Activated CD4-positive, alpha-beta memory T cell treated with anti-CD3 and anti-CD28 coated beads, Interleukin-2, amount 10 ng/mL, durations not matched to agents 7 days and 5 days (primary cell): ENCODE measurements at regions not wholly inside any gene's neighbourhood (a gene's known extent, or its start where the extent isn't known, plus 50 kb on each side); places are given as distances from the start of the nearest gene placed in this dataset.
"Not testable (repeated sequence)": the region's sequence is repeated elsewhere in the genome, so short reads cannot be mapped to it uniquely, and the experiment has no call there.

ENCODE experiments used
- CTCF ChIA-PET: fragments of 350-600 bp; sonication (Branson Sonifier 250); formaldehyde crosslinking; loops from one replicate; lab custom pipeline; 2021; ENCODE audit warnings: antibody characterized with exemption, inconsistent platforms; lab: Charles Lee
- POLR2A ChIA-PET: fragments of 350-600 bp; sonication (Branson Sonifier 250); formaldehyde crosslinking; loops from one replicate; lab custom pipeline; 2021; ENCODE audit warnings: antibody characterized with exemption; lab: Charles Lee
- DNase-seq: peaks from one replicate; pipeline ENCODE4 v3.0.0-alpha.2; 2020
- H3K27ac Mint-ChIP-seq: one replicate; pipeline ENCODE4 v1.8.0; 2021; ENCODE audit warnings: mild to moderate bottlenecking, mixed read lengths
- H3K27me3 Mint-ChIP-seq: one replicate; pipeline ENCODE4 v1.8.0; 2021; ENCODE audit warnings: mixed read lengths
- H3K36me3 Mint-ChIP-seq: one replicate; pipeline ENCODE4 v1.8.0; 2021; ENCODE audit warnings: low read depth, mixed read lengths
- H3K4me1 Mint-ChIP-seq: one replicate; pipeline ENCODE4 v1.8.0; 2021; ENCODE audit warnings: mixed read lengths
- H3K4me3 Mint-ChIP-seq: one replicate; pipeline ENCODE4 v1.8.0; 2021; ENCODE audit warnings: mild to moderate bottlenecking, mixed read lengths
- H3K9me3 Mint-ChIP-seq: one replicate; pipeline ENCODE4 v1.8.0; 2021; ENCODE audit warnings: mixed read lengths

- H3K9me3 Mint-ChIP-seq = peaks cover 4% of the 10 kb centered on the region
Observed at GRCh38 chr20:6700563-6701329, 66.7 kb upstream of the BMP2 start.

DNA sequence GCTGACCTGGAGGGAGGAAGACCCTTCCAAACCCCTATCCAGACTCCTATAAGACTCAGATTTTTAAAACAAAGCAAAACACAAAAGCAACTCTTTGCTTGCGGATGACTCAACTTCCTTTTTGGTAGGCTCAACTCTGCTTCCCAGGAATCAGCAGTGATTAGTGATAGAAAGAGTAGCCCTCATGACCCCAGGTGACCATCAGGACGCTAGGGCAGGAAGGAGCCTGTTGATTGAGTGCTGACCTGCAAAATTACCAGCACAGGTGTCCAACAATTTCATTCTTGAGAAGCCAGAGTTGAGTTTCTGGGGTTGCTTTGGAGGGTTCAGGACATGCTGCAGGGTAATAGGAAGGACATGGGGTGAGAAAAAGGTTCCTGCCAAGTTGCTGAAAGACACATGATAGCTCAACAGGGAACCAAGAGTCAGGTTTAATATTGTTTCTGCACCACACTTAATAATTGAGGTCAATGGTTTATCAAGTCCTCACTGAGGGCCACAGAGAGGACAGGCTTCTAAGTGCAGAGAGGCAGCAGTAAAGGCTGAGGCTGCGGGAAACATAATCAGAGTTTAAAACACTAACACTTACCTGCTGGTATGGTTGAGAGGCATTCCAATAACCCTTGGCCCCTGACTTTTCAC is 67.4 kb upstream of the BMP2 start:
- Mint-ChIP-seq H3K4me1 (no peaks in the 10 kb centered on the region), H3K27ac (no peak overlapping the region), H3K27me3 (no peaks in the 10 kb centered on the region), H3K36me3 (no peaks in the 10 kb centered on the region), H3K4me3 (no peak overlapping the region), H3K9me3 (peaks cover 6% of the 10 kb centered on the region)
- DNase-seq = no peak
- POLR2A ChIA-PET = no interaction called here
- CTCF ChIA-PET = no interaction called here

More at GRCh38 chr20:6700563-6701329, 66.7 kb upstream of the BMP2 start:
- POLR2A ChIA-PET = no interaction called here
- Mint-ChIP-seq H3K4me1 (no peaks in the 10 kb centered on the region), H3K27me3 (no peaks in the 10 kb centered on the region), H3K36me3 (no peaks in the 10 kb centered on the region), H3K4me3 (no peak overlapping the region), H3K27ac (no peak overlapping the region)
- DNase-seq = no peak
- CTCF ChIA-PET = no interaction called here

DNA sequence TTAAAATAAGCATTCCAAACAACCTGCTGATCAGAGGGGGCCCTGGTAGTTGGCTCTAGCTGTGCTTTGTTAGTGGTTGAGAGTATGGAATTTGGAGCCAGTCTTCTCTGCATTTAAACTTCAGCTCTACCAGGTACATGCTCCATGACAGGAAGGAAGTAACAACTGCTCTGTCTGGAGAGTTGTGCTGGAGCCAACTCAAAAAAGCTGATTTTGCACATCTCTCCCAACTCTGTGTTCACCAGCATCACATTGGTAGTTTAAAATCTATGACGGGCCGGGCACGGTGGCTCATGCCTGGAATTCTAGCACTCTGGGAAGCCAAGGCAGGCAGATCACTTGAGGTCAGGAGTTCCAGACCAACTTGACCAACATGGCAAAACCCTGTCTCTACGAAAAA is 68.8 kb upstream of the BMP2 start:
- Mint-ChIP-seq H3K36me3 (no peaks in the 10 kb centered on the region), H3K4me3 (no peak overlapping the region), H3K27me3 (no peaks in the 10 kb centered on the region), H3K9me3 (peaks cover 8% of the 10 kb centered on the region), H3K27ac (no peak overlapping the region), H3K4me1 (no peaks in the 10 kb centered on the region)
- ChIA-PET POLR2A (no interaction called here), CTCF (no interaction called here)
- DNase-seq = no peak

- H3K4me3 Mint-ChIP-seq = no peak overlapping the region
- no peaks in the 10 kb centered on the region for H3K4me1 Mint-ChIP-seq
- no peak for DNase-seq
- no peaks in the 10 kb centered on the region for H3K27me3 Mint-ChIP-seq
- H3K27ac Mint-ChIP-seq = no peak overlapping the region
- H3K36me3 Mint-ChIP-seq = no peaks in the 10 kb centered on the region
- ChIA-PET POLR2A (no interaction called here), CTCF (no interaction called here)
- H3K9me3 Mint-ChIP-seq = peaks cover 8% of the 10 kb centered on the region
Observed at GRCh38 chr20:6698056-6698455, 69.4 kb upstream of the BMP2 start.

DNA sequence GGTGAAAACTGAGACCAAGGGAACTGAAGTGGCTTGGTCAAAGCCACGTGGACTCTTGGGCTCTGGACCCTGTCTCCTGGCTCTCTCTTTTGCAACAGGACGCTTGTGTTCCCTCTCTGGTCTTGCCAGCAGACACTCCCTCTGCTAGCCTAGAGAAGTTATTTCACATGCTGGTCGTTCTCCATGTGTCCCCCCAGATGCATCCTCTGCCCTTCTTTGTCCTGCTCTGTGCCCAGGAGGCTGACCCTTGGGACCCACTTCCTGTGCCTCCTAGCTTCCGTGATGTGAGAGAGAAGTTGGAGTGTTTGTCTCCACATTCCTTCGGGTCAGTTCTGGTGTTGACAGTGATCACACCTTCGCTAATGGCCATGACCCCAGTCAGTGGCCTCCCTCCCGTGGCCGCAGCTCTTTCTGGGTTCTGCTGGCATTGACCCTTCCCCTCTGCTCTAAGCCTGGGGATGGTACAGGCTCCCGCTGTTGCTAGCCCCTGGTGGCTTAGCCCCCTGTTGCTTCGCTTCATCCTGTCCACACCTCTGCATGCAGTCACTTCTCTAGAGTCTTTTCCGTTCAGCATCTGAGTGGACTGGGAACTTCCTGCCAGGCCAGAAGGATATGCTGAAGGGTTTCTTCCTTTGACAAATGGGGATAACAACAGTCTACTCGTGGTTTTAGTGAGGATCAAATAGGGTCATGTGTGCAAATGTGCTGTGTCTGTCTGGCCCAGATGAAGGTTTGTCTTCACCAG is 70.1 kb upstream of the BMP2 start:
- peaks cover 8% of the 10 kb centered on the region for H3K9me3 Mint-ChIP-seq
- ChIA-PET CTCF (no interaction called here), POLR2A (no interaction called here)
- no peaks in the 10 kb centered on the region for H3K36me3 Mint-ChIP-seq
- H3K4me1 Mint-ChIP-seq = no peaks in the 10 kb centered on the region
- H3K4me3 Mint-ChIP-seq = no peak overlapping the region
- H3K27me3 Mint-ChIP-seq = no peaks in the 10 kb centered on the region
- DNase-seq = no peak
- no peak overlapping the region for H3K27ac Mint-ChIP-seq

DNA sequence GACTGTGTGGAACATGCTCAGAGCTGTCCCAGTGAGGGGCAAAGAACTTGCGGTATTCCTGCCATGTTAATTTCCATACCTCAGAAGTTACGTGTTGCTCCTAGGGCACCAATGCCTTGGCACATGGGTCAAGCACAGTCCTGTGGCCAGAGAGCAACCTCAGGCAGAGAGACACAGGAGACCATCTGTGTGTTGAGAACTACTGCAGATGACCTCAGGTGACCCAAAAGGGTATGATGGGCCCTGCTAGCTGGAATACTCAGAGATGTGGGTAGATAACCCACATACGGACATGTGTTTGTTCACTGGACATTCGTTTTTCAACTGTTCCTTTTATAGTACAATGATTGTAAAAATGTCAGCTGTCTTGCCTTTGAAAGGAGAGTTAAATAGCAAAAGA is 71.5 kb upstream of the BMP2 start:
- H3K4me1 Mint-ChIP-seq = no peaks in the 10 kb centered on the region
- H3K9me3 Mint-ChIP-seq = peaks cover 9% of the 10 kb centered on the region
- DNase-seq = no peak
- CTCF ChIA-PET = no interaction called here
- POLR2A ChIA-PET = no interaction called here
- H3K4me3 Mint-ChIP-seq = no peak overlapping the region
- H3K27me3 Mint-ChIP-seq = no peaks in the 10 kb centered on the region
- no peak overlapping the region for H3K27ac Mint-ChIP-seq
- H3K36me3 Mint-ChIP-seq = no peaks in the 10 kb centered on the region

GRCh38 chr20:6693808-6694198 is 73.7 kb upstream of the BMP2 start:
- H3K27ac Mint-ChIP-seq, H3K4me3 Mint-ChIP-seq, DNase-seq, CTCF ChIA-PET, H3K36me3 Mint-ChIP-seq, H3K27me3 Mint-ChIP-seq, H3K4me1 Mint-ChIP-seq, POLR2A ChIA-PET: not testable (repeated sequence)
- H3K9me3 Mint-ChIP-seq = peaks cover 11% of the 10 kb centered on the region

DNA sequence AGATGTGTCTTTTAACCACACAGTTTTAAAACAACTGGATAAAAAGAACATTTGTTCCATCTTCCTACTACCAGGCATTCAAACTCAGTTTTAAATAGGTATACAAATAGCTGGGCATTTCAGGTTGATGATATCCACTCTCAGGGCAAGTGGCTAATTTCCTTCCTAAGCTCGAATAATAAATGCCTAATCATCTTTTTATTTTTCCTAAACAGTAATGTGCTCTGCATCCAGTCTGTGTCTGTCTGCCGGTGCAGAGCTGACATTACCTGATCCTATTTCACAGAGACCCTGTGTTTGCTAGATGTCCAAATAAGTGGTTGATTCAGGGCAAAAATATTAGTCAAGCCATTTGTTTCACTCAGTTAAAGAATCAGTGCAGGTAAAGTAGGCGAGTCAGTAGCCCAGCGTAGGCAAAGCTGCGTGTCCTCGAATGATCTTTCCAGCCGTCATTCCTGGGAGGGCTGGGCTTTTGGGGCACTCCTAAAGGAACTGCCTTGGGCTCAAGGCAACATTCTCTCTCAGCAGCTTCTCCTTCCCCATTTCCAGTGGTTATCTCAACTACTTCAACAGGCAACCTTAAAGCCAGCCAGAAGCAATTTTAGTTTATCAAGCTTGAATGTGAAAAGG is 74.2 kb upstream of the BMP2 start:
- Mint-ChIP-seq H3K9me3 (peaks cover 11% of the 10 kb centered on the region), H3K4me3 (no peak overlapping the region), H3K4me1 (no peaks in the 10 kb centered on the region), H3K27ac (no peak overlapping the region), H3K27me3 (no peaks in the 10 kb centered on the region), H3K36me3 (no peaks in the 10 kb centered on the region)
- ChIA-PET POLR2A (no interaction called here), CTCF (no interaction called here)
- no peak for DNase-seq

DNA sequence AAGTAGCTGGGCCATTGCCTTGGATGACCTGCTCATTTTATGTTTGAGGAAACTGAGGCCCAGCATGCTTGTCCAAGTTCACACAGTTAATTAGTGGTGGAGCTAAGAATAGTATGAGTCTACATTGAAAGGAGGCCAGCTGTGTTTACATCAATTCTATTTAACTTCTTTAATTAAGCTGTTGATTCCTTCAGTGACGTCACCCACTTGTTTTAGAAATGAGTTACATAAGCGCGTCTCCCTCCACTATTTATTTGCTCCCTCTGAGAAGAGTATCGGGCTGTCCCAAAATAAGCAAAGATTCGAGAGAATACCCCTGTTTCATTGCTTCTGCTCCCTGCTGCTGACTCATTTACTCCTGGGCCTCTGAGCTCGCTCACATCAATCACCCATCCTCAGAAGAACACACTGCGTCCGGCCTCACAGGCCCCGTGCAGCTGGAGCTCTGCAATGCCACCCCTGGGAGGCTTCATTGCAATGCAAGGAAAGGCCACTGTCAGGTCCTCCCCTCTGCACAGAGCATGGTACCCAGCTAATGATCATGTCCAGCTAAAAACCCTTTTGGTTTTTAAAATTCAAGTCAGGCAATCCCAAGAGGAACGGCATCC is 74.8 kb upstream of the BMP2 start:
- Mint-ChIP-seq H3K9me3 (peaks cover 11% of the 10 kb centered on the region), H3K27ac (no peak overlapping the region), H3K36me3 (no peaks in the 10 kb centered on the region), H3K4me3 (no peak overlapping the region), H3K4me1 (no peaks in the 10 kb centered on the region), H3K27me3 (no peaks in the 10 kb centered on the region)
- DNase-seq = no peak
- ChIA-PET POLR2A (no interaction called here), CTCF (no interaction called here)

- ChIA-PET CTCF (no interaction called here), POLR2A (no interaction called here)
- Mint-ChIP-seq H3K4me3 (no peak overlapping the region), H3K4me1 (no peaks in the 10 kb centered on the region), H3K36me3 (no peaks in the 10 kb centered on the region), H3K27me3 (no peaks in the 10 kb centered on the region), H3K9me3 (peaks cover 11% of the 10 kb centered on the region), H3K27ac (no peak overlapping the region)
- DNase-seq = no peak
Observed at GRCh38 chr20:6691516-6691915, 76.0 kb upstream of the BMP2 start.

DNA sequence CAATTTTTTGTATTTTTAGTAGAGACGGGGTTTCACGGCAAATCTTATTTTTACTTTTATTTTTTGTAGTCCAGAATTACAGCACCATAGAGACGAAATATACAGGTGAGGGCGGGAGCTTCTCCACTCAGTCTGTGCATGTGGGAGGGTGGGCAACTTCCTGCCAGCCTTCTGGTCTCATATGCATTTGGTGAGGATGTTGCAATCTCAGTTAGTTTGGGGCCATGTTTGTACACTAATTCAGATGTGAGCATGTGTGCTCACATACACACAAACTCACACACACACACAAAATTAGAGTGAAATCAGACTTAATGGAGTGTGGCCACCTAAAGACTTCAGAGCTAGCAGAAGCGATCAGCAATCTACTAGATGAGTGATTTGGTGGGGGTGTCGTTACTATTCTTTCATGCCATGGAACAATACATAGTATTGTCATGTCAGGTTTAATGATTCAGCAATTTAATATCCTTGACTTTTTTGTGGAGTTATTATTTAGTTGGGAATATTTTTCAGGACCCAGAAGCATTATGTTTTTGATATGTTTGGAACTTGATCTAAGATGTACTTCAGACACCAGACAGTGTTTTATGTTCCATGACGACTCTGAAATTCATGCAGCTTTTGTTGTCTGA is 78.0 kb upstream of the BMP2 start:
- H3K36me3 Mint-ChIP-seq = no peaks in the 10 kb centered on the region
- POLR2A ChIA-PET = no interaction called here
- H3K27ac Mint-ChIP-seq = no peak overlapping the region
- H3K4me3 Mint-ChIP-seq = no peak overlapping the region
- no peaks in the 10 kb centered on the region for H3K27me3 Mint-ChIP-seq
- no peak for DNase-seq
- H3K9me3 Mint-ChIP-seq = peaks cover 10% of the 10 kb centered on the region
- H3K4me1 Mint-ChIP-seq = no peaks in the 10 kb centered on the region
- CTCF ChIA-PET = no interaction called here

DNA sequence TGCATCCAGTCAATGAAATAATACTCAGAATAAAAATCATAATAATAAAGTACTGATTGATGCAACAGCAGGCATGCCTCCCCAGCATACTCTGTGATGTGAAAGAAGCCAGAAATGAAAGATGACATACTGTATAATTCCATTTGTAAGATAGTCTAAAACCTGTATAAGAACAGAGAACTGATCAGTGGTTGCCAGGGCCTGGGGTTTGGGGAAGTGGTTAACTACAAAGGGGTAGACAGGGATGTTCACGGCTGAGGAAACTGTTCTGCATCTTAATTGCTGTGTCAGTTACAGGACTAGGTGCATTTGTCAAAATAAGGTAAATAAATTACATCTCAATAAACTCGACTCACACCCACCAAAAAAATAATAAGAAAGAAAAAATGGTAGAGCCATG is 81.3 kb upstream of the BMP2 start:
- POLR2A ChIA-PET = no interaction called here
- H3K27ac Mint-ChIP-seq = no peak overlapping the region

More for the DNA sequence above, 81.3 kb upstream of the BMP2 start:
- no peaks in the 10 kb centered on the region for H3K4me1 Mint-ChIP-seq
- no peaks in the 10 kb centered on the region for H3K36me3 Mint-ChIP-seq
- CTCF ChIA-PET = no interaction called here
- peaks cover 17% of the 10 kb centered on the region for H3K9me3 Mint-ChIP-seq
- no peaks in the 10 kb centered on the region for H3K27me3 Mint-ChIP-seq
- H3K4me3 Mint-ChIP-seq = no peak overlapping the region
- no peak for DNase-seq
